Trophoblast cell (in vitro differentiated cells and primary cell): ENCODE measurements at regions not wholly inside any gene's neighbourhood (a gene's known extent, or its start where the extent isn't known, plus 50 kb on each side); places are given as distances from the start of the nearest gene placed in this dataset.
"Not testable (repeated sequence)": the region's sequence is repeated elsewhere in the genome, so short reads cannot be mapped to it uniquely, and the experiment has no call there.

ENCODE experiments used
- DNase-seq, 2 donors: peaks; one replicate each; pipeline ENCODE4 v3.0.0-alpha.2; 2016
- H2AFZ ChIP-seq: 2 replicates; pipeline ENCODE4 v1.6.1; 2013; ENCODE audit warnings: low read length, moderate library complexity, mild to moderate bottlenecking; ENCODE audit not compliant: insufficient read depth, poor library complexity
- H2AK5ac ChIP-seq: 2 replicates; pipeline ENCODE4 v1.6.1; 2013; ENCODE audit warnings: mild to moderate bottlenecking, low read length
- H2BK120ac ChIP-seq: 2 replicates; pipeline ENCODE4 v1.6.1; 2013; ENCODE audit warnings: low read length, mild to moderate bottlenecking, moderate library complexity; ENCODE audit not compliant: insufficient read depth, poor library complexity
- H2BK12ac ChIP-seq: 2 replicates; pipeline ENCODE4 v1.6.1; 2013; ENCODE audit warnings: mild to moderate bottlenecking, low read length, moderate library complexity
- H2BK5ac ChIP-seq: 2 replicates; pipeline ENCODE4 v1.6.1; 2013; ENCODE audit warnings: low read length, low read depth, moderate library complexity, mild to moderate bottlenecking; ENCODE audit not compliant: poor library complexity
- H3K14ac ChIP-seq: 2 replicates; pipeline ENCODE4 v1.6.1; 2013; ENCODE audit warnings: mild to moderate bottlenecking, low read length
- H3K18ac ChIP-seq: 2 replicates; pipeline ENCODE4 v1.6.1; 2013; ENCODE audit warnings: mild to moderate bottlenecking, low read length
- H3K23ac ChIP-seq: 2 replicates; pipeline ENCODE4 v1.6.1; 2013; ENCODE audit warnings: low read length
- H3K27ac ChIP-seq: 2 replicates; pipeline ENCODE4 v1.5.1; 2013; ENCODE audit warnings: low read depth, mild to moderate bottlenecking, inconsistent platforms, low read length, moderate library complexity
- H3K27me3 ChIP-seq: 2 replicates; pipeline ENCODE4 v1.6.1; 2013; ENCODE audit warnings: inconsistent platforms, mild to moderate bottlenecking, low read length, moderate library complexity; ENCODE audit not compliant: insufficient read depth
- H3K36me3 ChIP-seq, 2 experiments: 1 replicate in 1 of 2; 2 replicates in 1 of 2; pipeline ENCODE4 v1.6.1; 2013; ENCODE audit warnings: low read length in 2 of 2, mild to moderate bottlenecking in 2 of 2, moderate library complexity in 1 of 2; ENCODE audit not compliant: insufficient read depth in 2 of 2, control insufficient read depth in 1 of 2
- H3K4ac ChIP-seq: 2 replicates; pipeline ENCODE4 v1.6.1; 2013; ENCODE audit warnings: low read depth, mild to moderate bottlenecking, low read length, moderate library complexity
- H3K4me1 ChIP-seq, 2 experiments: 1 replicate in 1 of 2; 2 replicates in 1 of 2; pipeline ENCODE4 v1.6.1; 2013; ENCODE audit warnings: low read length in 2 of 2, mild to moderate bottlenecking in 2 of 2, moderate library complexity in 1 of 2; ENCODE audit not compliant: insufficient read depth in 2 of 2, control insufficient read depth in 1 of 2
- H3K4me2 ChIP-seq: 2 replicates; pipeline ENCODE4 v1.6.1; 2013; ENCODE audit warnings: inconsistent platforms, mild to moderate bottlenecking, low read length, moderate library complexity
- H3K4me3 ChIP-seq: 2 replicates; pipeline ENCODE4 v1.5.1; 2013; ENCODE audit warnings: mild to moderate bottlenecking, low read depth, low read length, inconsistent platforms
- H3K79me1 ChIP-seq: one replicate; pipeline ENCODE4 v1.6.1; 2013; ENCODE audit warnings: low read length
- H3K79me2 ChIP-seq: 2 replicates; pipeline ENCODE4 v1.6.1; 2013; ENCODE audit warnings: low read length, mild to moderate bottlenecking; ENCODE audit not compliant: control insufficient read depth, insufficient read depth, poor library complexity
- H3K9ac ChIP-seq: 2 replicates; pipeline ENCODE4 v1.6.1; 2013; ENCODE audit warnings: mild to moderate bottlenecking, low read length
- H3K9me3 ChIP-seq: 2 replicates; pipeline ENCODE4 v1.6.1; 2013; ENCODE audit warnings: low read depth, mild to moderate bottlenecking, control low read depth, inconsistent platforms, low read length; ENCODE audit not compliant: insufficient read depth
- H4K12ac ChIP-seq: 2 replicates; pipeline ENCODE4 v1.6.1; 2013; ENCODE audit warnings: low read depth, mild to moderate bottlenecking, low read length, moderate library complexity
- H4K8ac ChIP-seq: 2 replicates; pipeline ENCODE4 v1.6.1; 2013; ENCODE audit warnings: low read depth, mild to moderate bottlenecking, low read length, moderate library complexity
- H4K91ac ChIP-seq: one replicate; pipeline ENCODE4 v1.6.1; 2013; ENCODE audit warnings: low read depth, mild to moderate bottlenecking, low read length, moderate library complexity
- WGBS: extraction: QIAGEN DNeasy Blood & Tissue Kit; methylation state at CpG from one replicate; pipeline ENCODE4 v1.1.7; 2013; ENCODE audit warnings: missing lambda C conversion rate; ENCODE audit not compliant: insufficient read length, insufficient coverage; ENCODE audit errors: extremely low coverage; 5-methylcytosine and 5-hydroxymethylcytosine counted together

DNA sequence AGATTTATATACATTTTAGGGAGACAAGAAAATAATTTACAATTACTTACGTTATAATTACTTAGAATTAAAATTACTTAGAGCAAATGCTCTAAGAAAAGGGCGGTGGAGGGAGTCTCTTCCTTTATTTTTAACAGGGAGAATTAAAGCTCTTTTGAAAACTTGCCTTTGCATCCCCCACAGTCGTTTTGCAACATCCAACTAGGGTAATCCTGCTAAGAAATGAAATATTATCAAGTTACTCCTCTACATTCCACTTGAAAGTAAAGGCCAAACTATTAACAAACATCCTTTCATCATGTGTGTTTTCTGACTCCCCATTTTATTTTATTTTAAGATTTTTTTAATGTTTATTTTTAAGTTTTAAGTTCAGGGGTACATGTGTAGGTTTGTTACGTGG lies 1358.5 kb downstream of the NCAM2 start:
- no peaks in the 10 kb centered on the region for H3K4me1 ChIP-seq
- no peak overlapping the region for H3K4me3 ChIP-seq
- H3K23ac ChIP-seq: no peak overlapping the region
- no peak overlapping the region for H3K18ac ChIP-seq
- H4K8ac ChIP-seq: no peak overlapping the region
- H3K9ac ChIP-seq: no peak overlapping the region
- H2BK5ac ChIP-seq: no peak overlapping the region
- H4K12ac ChIP-seq: no peak overlapping the region
- H2AK5ac ChIP-seq: no peak overlapping the region
- no peak overlapping the region for H2AFZ ChIP-seq
- no peak for DNase-seq
- no peaks in the 10 kb centered on the region for H3K27me3 ChIP-seq
- H3K79me2 ChIP-seq: no peaks in the 10 kb centered on the region
- peaks cover 2% of the 10 kb centered on the region for H3K9me3 ChIP-seq
- no peak overlapping the region for H4K91ac ChIP-seq
- no peak overlapping the region for H2BK120ac ChIP-seq
- no peaks in the 10 kb centered on the region for H3K79me1 ChIP-seq
- no peaks in the 10 kb centered on the region for H3K36me3 ChIP-seq
- no peak overlapping the region for H2BK12ac ChIP-seq
- no peak overlapping the region for H3K4me2 ChIP-seq
- WGBS: no CpG with 5 or more reads among the region's 4 CpGs
- no peak overlapping the region for H3K14ac ChIP-seq
- H3K27ac ChIP-seq: no peak overlapping the region
- no peak overlapping the region for H3K4ac ChIP-seq

- not testable (repeated sequence) for H3K27ac ChIP-seq, H4K8ac ChIP-seq, H3K4me3 ChIP-seq, H3K79me1 ChIP-seq, H3K4me1 ChIP-seq, H2BK12ac ChIP-seq, H2AFZ ChIP-seq, H4K12ac ChIP-seq, H4K91ac ChIP-seq, H2AK5ac ChIP-seq, H2BK120ac ChIP-seq, DNase-seq, H3K79me2 ChIP-seq, H3K4me2 ChIP-seq, H3K9me3 ChIP-seq, H3K36me3 ChIP-seq, H2BK5ac ChIP-seq, H3K18ac ChIP-seq, H3K4ac ChIP-seq, H3K14ac ChIP-seq, H3K23ac ChIP-seq, H3K27me3 ChIP-seq, H3K9ac ChIP-seq
- no CpG with 5 or more reads among the region's 5 CpGs for WGBS
Measured at GRCh38 chr21:22359599-22359998, 1361.4 kb downstream of the NCAM2 start.

GRCh38 chr21:22363504-22363903 lies 1365.3 kb downstream of the NCAM2 start:
- H3K9me3 ChIP-seq: peaks cover 2% of the 10 kb centered on the region
- H3K79me1 ChIP-seq: no peaks in the 10 kb centered on the region
- H3K4me3 ChIP-seq: no peak overlapping the region
- H3K9ac ChIP-seq: no peak overlapping the region
- H3K27ac ChIP-seq: no peak overlapping the region
- H4K8ac ChIP-seq: no peak overlapping the region
- DNase-seq: no peak
- no peak overlapping the region for H3K14ac ChIP-seq
- H3K4me2 ChIP-seq: no peak overlapping the region
- no peak overlapping the region for H2BK120ac ChIP-seq
- H3K4ac ChIP-seq: no peak overlapping the region
- no peaks in the 10 kb centered on the region for H3K79me2 ChIP-seq
- H2AFZ ChIP-seq: no peak overlapping the region
- no peak overlapping the region for H4K91ac ChIP-seq
- no peak overlapping the region for H2BK5ac ChIP-seq
- H3K18ac ChIP-seq: no peak overlapping the region
- WGBS: no CpG with 5 or more reads among the region's 7 CpGs
- no peak overlapping the region for H3K23ac ChIP-seq
- H3K36me3 ChIP-seq: no peaks in the 10 kb centered on the region
- no peak overlapping the region for H4K12ac ChIP-seq
- H3K4me1 ChIP-seq: no peaks in the 10 kb centered on the region
- H3K27me3 ChIP-seq: no peaks in the 10 kb centered on the region
- no peak overlapping the region for H2BK12ac ChIP-seq
- H2AK5ac ChIP-seq: no peak overlapping the region

- Histone ChIP-seq H3K4me1 (no peaks in the 10 kb centered on the region), H2AFZ (no peak overlapping the region), H2BK5ac (no peak overlapping the region), H3K23ac (no peak overlapping the region), H3K27ac (no peak overlapping the region), H2BK120ac (no peak overlapping the region), H3K79me2 (no peaks in the 10 kb centered on the region), H4K8ac (no peak overlapping the region), H2AK5ac (no peak overlapping the region), H3K27me3 (no peaks in the 10 kb centered on the region), H3K9ac (no peak overlapping the region), H3K36me3 (no peaks in the 10 kb centered on the region), H3K14ac (no peak overlapping the region), H3K4me3 (no peak overlapping the region), H3K9me3 (peaks cover 2% of the 10 kb centered on the region), H3K79me1 (no peaks in the 10 kb centered on the region), H4K91ac (no peak overlapping the region), H2BK12ac (no peak overlapping the region), H3K4me2 (no peak overlapping the region), H3K18ac (no peak overlapping the region), H3K4ac (no peak overlapping the region), H4K12ac (no peak overlapping the region)
- DNase-seq: no peak
- no CpG with 5 or more reads among the region's 5 CpGs for WGBS
Measured at GRCh38 chr21:22364163-22364562, 1366.0 kb downstream of the NCAM2 start.
